HEK293T (cell line): ENCODE measurements at regions not wholly inside any gene's neighbourhood (a gene's known extent, or its start where the extent isn't known, plus 50 kb on each side); places are given as distances from the start of the nearest gene placed in this dataset.

Experiments
- CTCF ChIA-PET: fragments of 350-600 bp; formaldehyde crosslinking; extraction: SDS; loops from one replicate; lab custom pipeline; 2021; ENCODE audit warnings: antibody characterized with exemption, inconsistent platforms; lab: Yijun Ruan, JAX
- POLR2A ChIA-PET: fragments of 350-600 bp; formaldehyde crosslinking; extraction: SDS; loops from one replicate; lab custom pipeline; 2020; ENCODE audit warnings: antibody characterized with exemption, inconsistent platforms; lab: Yijun Ruan, JAX
- DNase-seq: peaks from one replicate; pipeline ENCODE4 v3.0.0; 2012; ENCODE audit warnings: mixed read lengths; ENCODE audit errors: extremely low spot score
- ARNT ChIP-seq: fragments of 450-650 bp; IDR thresholded peaks from 2 replicates; pipeline ENCODE4 v1.6.1; 2017; ENCODE audit warnings: mild to moderate bottlenecking
- BHLHE40 ChIP-seq: fragments of 450-650 bp; IDR thresholded peaks from 2 replicates; pipeline ENCODE4 v1.6.1; 2016; ENCODE audit warnings: mild to moderate bottlenecking, moderate library complexity, borderline replicate concordance
- CTBP1 ChIP-seq: fragments of 450-650 bp; IDR thresholded peaks from 2 replicates; pipeline ENCODE4 v1.6.1; 2016; ENCODE audit warnings: borderline replicate concordance
- ELF4 ChIP-seq: fragments of 450-650 bp; IDR thresholded peaks from 2 replicates; pipeline ENCODE4 v1.6.1; 2017; ENCODE audit warnings: antibody characterized with exemption
- FOXA1 ChIP-seq: fragments of 450-650 bp; IDR thresholded peaks from 2 replicates; pipeline ENCODE4 v1.6.1; 2016; ENCODE audit warnings: mild to moderate bottlenecking
- FOXK2 ChIP-seq: fragments of 450-650 bp; IDR thresholded peaks from 2 replicates; pipeline ENCODE4 v1.6.1; 2016; ENCODE audit warnings: mild to moderate bottlenecking
- FOXM1 ChIP-seq: fragments of 450-650 bp; IDR thresholded peaks from 2 replicates; pipeline ENCODE4 v1.6.1; 2017; ENCODE audit warnings: mild to moderate bottlenecking, borderline replicate concordance
- HDGF ChIP-seq: fragments of 450-650 bp; IDR thresholded peaks from 2 replicates; pipeline ENCODE4 v1.6.1; 2017; ENCODE audit warnings: antibody characterized with exemption, borderline replicate concordance
- L3MBTL2 ChIP-seq: fragments of 450-650 bp; conservative IDR thresholded peaks from 2 replicates; pipeline ENCODE4 v1.6.1; 2016; ENCODE audit warnings: mild to moderate bottlenecking
- LEF1 ChIP-seq: fragments of 450-650 bp; IDR thresholded peaks from 2 replicates; pipeline ENCODE4 v1.6.1; 2017; ENCODE audit warnings: mild to moderate bottlenecking, borderline replicate concordance
- NFRKB ChIP-seq: fragments of 450-650 bp; IDR thresholded peaks from 2 replicates; pipeline ENCODE4 v1.6.1; 2016; ENCODE audit warnings: mild to moderate bottlenecking, moderate library complexity
- PKNOX1 ChIP-seq: fragments of 450-650 bp; IDR thresholded peaks from 2 replicates; pipeline ENCODE4 v1.6.1; 2016
- SP1 ChIP-seq: fragments of 450-650 bp; IDR thresholded peaks from 2 replicates; pipeline ENCODE4 v1.6.1; 2017
- SUZ12 ChIP-seq: fragments of 450-650 bp; IDR thresholded peaks from 2 replicates; pipeline ENCODE4 v1.6.1; 2016; ENCODE audit warnings: mild to moderate bottlenecking
- TARDBP ChIP-seq: fragments of 450-650 bp; IDR thresholded peaks from 2 replicates; pipeline ENCODE4 v1.6.1; 2016
- ZNF384 ChIP-seq: fragments of 450-650 bp; IDR thresholded peaks from 2 replicates; pipeline ENCODE4 v1.6.1; 2016

DNA sequence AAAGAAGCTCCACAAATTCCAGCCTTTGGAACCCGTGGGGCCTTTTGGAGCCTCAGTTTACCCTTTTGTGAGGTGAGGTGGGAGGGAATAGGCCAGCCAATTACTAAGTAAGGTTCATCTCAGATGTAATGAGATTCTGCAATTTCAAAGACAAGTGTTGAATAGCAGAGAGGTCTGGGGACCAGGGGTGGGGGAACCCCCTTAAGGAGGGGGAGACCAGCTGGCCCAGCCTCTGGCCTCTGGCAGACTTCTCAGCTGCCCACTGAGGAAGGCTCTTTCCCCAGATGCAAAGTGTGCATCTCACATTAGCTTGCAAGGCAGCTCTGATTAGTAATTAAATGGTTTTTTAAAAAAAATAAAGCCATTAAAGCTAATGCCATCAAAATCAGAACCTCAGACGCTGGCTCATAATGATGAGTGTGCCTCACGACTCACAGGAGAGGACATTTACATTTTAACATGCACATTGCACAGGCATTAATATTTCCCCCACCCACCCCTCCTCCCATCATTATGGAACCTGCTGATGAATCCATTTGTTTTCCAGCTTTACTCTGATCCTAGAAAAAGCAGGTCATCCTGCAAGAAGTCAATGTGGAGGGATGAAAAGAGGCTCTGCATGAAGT, 176.7 kb upstream of the TLE3 start:
- no peak for DNase-seq
- TF ChIP-seq TARDBP (no peak), ZNF384 (no peak), ARNT (no peak), SP1 (no peak), PKNOX1 (no peak), FOXK2 (no peak), ELF4 (no peak), FOXA1 (no peak), CTBP1 (no peak)
- ChIA-PET CTCF (no interaction called here), POLR2A (no interaction called here)

GRCh38 chr15:70273808-70274207, 176.1 kb upstream of the TLE3 start:
- TF ChIP-seq PKNOX1 (no peak), NFRKB (no peak), FOXA1 (no peak)
- DNase-seq = no peak
- ChIA-PET POLR2A (interaction anchor here (0.9 kb wide), 1 partner anchor 13 kb away, joined by 3 read pairs; no protein-coding TSS in a partner anchor), CTCF (no interaction called here)

- ChIA-PET POLR2A (interaction anchor here (0.9 kb wide), 1 partner anchor 14 kb away, joined by 3 read pairs; no protein-coding TSS in a partner anchor), CTCF (interaction anchor here (0.6 kb wide), 1 partner anchor 11 kb away, joined by 3 read pairs; no protein-coding TSS in a partner anchor)
- no peak for DNase-seq
- TF ChIP-seq SP1 = no peak
- no peak for TF ChIP-seq ZNF384
- no peak for TF ChIP-seq ARNT
- no peak for TF ChIP-seq L3MBTL2
- no peak for TF ChIP-seq PKNOX1
- TF ChIP-seq BHLHE40 = no peak
- TF ChIP-seq ELF4 = no peak
Measured at GRCh38 chr15:70272565-70273355, 175.0 kb upstream of the TLE3 start.

- DNase-seq = peak; percentile 29
- ChIA-PET POLR2A (interaction anchor here (1.5 kb wide), 1 partner anchor 14 kb away, joined by 4 read pairs; no protein-coding TSS in a partner anchor), CTCF (interaction anchor here (1.1 kb wide), 1 partner anchor 196 kb away, joined by 5 read pairs; no protein-coding TSS in a partner anchor)
- TF ChIP-seq SP1 = no peak
- no peak for TF ChIP-seq ARNT
Measured at GRCh38 chr15:70271422-70272088, 173.8 kb upstream of the TLE3 start.

GRCh38 chr15:70270752-70271111, 173.0 kb upstream of the TLE3 start:
- ChIA-PET CTCF (interaction anchor here (1.1 kb wide), 1 partner anchor 197 kb away, joined by 5 read pairs; no protein-coding TSS in a partner anchor), POLR2A (interaction anchor here (1.5 kb wide), 1 partner anchor 14 kb away, joined by 4 read pairs; no protein-coding TSS in a partner anchor)
- TF ChIP-seq CTBP1 (no peak), SP1 (no peak), L3MBTL2 (no peak), FOXK2 (no peak), FOXA1 (no peak), ZNF384 (no peak), HDGF (no peak), SUZ12 (no peak), FOXM1 (no peak), BHLHE40 (no peak), LEF1 (no peak)
- DNase-seq = no peak

DNA sequence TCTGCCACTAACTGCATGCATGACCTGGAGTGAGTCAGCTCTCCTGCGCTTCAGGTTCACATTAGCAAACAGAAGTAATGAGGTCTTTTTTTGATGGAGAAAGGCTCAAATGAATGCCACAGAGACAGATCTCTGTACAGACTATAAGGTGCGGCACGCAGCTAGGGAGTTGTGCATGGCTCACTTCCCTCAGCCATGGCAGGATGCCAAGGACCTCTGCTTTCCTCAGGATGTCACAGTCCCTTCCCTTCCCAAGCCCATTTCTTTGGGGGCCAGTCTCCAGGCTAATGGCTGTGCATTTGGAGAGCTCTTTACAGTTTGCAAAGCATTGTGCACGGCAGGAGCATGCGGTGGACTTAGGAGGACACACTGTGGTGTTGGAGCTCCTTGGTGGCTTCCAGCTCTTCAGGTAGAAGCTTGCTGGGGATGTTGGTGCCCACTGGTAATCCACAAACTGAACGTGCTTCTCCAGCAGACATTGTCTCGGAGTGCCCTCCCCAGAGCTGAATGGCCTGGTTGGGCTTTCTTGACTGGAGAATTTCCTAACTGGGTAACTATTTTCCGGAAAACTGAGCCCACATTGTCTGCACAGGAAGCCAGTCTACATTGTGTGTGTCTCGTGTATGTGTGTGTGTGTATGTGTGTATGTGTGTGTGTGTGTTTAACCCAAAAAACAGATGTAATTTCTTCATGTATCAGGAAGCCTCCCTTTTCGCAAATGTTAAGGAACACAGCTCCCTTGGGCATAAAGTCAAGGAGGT, 172.5 kb upstream of the TLE3 start:
- ChIA-PET CTCF (interaction anchor here (1.0 to 1.1 kb wide), 2 partner anchors 197 to 808 kb away, joined by 4 to 5 read pairs; no protein-coding TSS in a partner anchor), POLR2A (interaction anchor here (0.7 to 1.5 kb wide), 3 partner anchors 15 to 171 kb away, joined by 3 to 4 read pairs (median 3); no protein-coding TSS in a partner anchor)
- no peak for DNase-seq
- no peak for TF ChIP-seq SP1
